AG04449 (cell line): ENCODE measurements at regions not wholly inside any gene's neighbourhood (a gene's known extent, or its start where the extent isn't known, plus 50 kb on each side); places are given as distances from the start of the nearest gene placed in this dataset.

Experiments used
- CTCF ChIA-PET: fragments of 350-600 bp; formaldehyde crosslinking; extraction: SDS; loops from one replicate; lab custom pipeline; 2021; ENCODE audit warnings: antibody characterized with exemption; lab: Yijun Ruan, JAX
- POLR2A ChIA-PET: fragments of 400-600, 350-600 bp; formaldehyde crosslinking; extraction: SDS; loops from one replicate; lab custom pipeline; 2020; ENCODE audit warnings: antibody characterized with exemption, inconsistent platforms; lab: Yijun Ruan, JAX
- DNase-seq: peaks from one replicate; pipeline ENCODE4 v3.0.0-alpha.2; 2010; ENCODE audit warnings: low read depth, low spot score
- H3K4me3 ChIP-seq: 2 replicates; pipeline ENCODE4 v1.5.1; 2011; ENCODE audit warnings: low read depth, mild to moderate bottlenecking, control low read depth, low read length
- CTCF ChIP-seq: IDR thresholded peaks from one replicate; pipeline ENCODE4 v1.5.1; 2011; ENCODE audit warnings: mild to moderate bottlenecking, moderate library complexity, low read length, control low read depth, inconsistent platforms; ENCODE audit not compliant: insufficient read depth; ENCODE audit errors: missing control alignments

GRCh38 chr5:115375893-115376292, 79.4 kb upstream of the CCDC112 start:
- no peak for TF ChIP-seq CTCF
- ChIA-PET POLR2A (no interaction called here), CTCF (interaction anchor here (1.0 to 6.4 kb wide), 7 partner anchors 12 to 212 kb away, joined by 3 to 25 read pairs (median 6); no protein-coding TSS in a partner anchor)
- no peak for DNase-seq
- H3K4me3 ChIP-seq: no peak overlapping the region

DNA sequence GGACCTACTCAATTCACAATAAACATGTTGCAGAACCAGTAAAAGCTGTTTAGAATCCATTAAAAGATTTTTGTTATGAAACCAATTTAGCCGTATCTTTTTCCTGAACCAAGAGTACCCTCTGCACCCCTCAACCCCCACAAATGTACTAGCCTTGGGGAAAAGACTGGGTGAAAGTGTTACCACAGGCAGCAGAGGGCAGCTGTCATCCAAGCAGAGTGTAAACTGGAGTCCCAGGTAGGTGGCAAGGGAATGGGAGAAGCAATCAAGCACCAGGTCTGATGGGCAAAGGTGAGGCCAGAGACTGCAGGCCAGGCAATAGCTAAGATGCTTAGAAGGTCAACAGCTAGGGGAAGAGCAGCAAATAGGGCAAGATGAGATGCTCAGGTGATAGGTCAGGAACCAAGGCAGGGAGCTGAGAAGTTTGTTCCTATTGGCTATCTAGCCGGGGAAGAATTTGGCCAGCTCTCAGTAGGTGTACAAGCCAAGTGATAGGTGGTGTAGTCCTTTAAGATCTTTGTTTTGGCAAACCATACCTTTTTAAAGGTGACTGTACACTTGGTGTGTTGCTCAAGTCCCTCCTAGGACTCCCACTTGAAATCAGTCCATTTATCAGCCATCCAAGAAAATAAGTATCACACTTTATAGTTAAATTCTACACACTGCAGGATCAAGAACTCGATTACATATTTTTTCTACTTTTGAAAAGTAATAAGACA, 77.8 kb upstream of the CCDC112 start:
- ChIA-PET CTCF (interaction anchor here (0.7 to 6.4 kb wide), 7 partner anchors 39 to 212 kb away, joined by 3 to 25 read pairs (median 3); no protein-coding TSS in a partner anchor), POLR2A (interaction anchor here (0.5 kb wide), 1 partner anchor 55 kb away, joined by 3 read pairs; no protein-coding TSS in a partner anchor)
- H3K4me3 ChIP-seq: no peak overlapping the region
- no peak for DNase-seq
- no peak for TF ChIP-seq CTCF

GRCh38 chr5:115372146-115372545, 75.7 kb upstream of the CCDC112 start:
- CTCF ChIA-PET: interaction anchor here (6.4 kb wide), 1 partner anchor 63 kb away, joined by 25 read pairs; no protein-coding TSS in a partner anchor
- DNase-seq: no peak
- H3K4me3 ChIP-seq: no peak overlapping the region
- POLR2A ChIA-PET: no interaction called here
- TF ChIP-seq CTCF: no peak

GRCh38 chr5:115369430-115370144, 73.1 kb upstream of the CCDC112 start:
- DNase-seq: no peak
- no peak overlapping the region for H3K4me3 ChIP-seq
- ChIA-PET CTCF (interaction anchor here (0.7 to 1.3 kb wide), 4 partner anchors 8 to 215 kb away, joined by 3 to 6 read pairs (median 3); no protein-coding TSS in a partner anchor), POLR2A (interaction anchor here (0.6 kb wide), 1 partner anchor 205 kb away, joined by 6 read pairs; no protein-coding TSS in a partner anchor)
- no peak for TF ChIP-seq CTCF

- peak; percentile 95 for DNase-seq
- TF ChIP-seq CTCF: peak; percentile 27
- ChIA-PET POLR2A (interaction anchor here (0.6 to 1.2 kb wide), 5 partner anchors 11 to 228 kb away, joined by 3 to 5 read pairs (median 4); partner anchors contain the start of gene FEM1C), CTCF (interaction anchor here (1.1 kb wide), 1 partner anchor 11 kb away, joined by 5 read pairs; no protein-coding TSS in a partner anchor)
- no peak overlapping the region for H3K4me3 ChIP-seq
Measured at GRCh38 chr5:115366223-115366622, 69.8 kb upstream of the CCDC112 start.
